Ovary (tissue), 3 donors: ENCODE measurements at regions not wholly inside any gene's neighbourhood (a gene's known extent, or its start where the extent isn't known, plus 50 kb on each side); places are given as distances from the start of the nearest gene placed in this dataset.

Experiments used
- CTCF ChIP-seq, 3 donors: fragments of 450-650 bp in 2 of 3; fragments of 200-600 bp in 1 of 3; IDR thresholded peaks; one replicate each; pipeline versions ENCODE4 v1.5.1 to v1.8.0; 2016 to 2022; ENCODE audit warnings: antibody characterized with exemption in 3 of 3, mild to moderate bottlenecking in 1 of 3
- EP300 ChIP-seq: sonication (generic); formaldehyde crosslinking; IDR thresholded peaks from one replicate; pipeline ENCODE4 v1.6.1; 2017; ENCODE audit warnings: antibody characterized with exemption
- donor health status: DM: no; HTN: no; CAD: no.

GRCh38 chr3:72641684-72642083 is 206.6 kb downstream of the SHQ1 start:
- TF ChIP-seq CTCF (IDR thresholded peaks at IDR 0.05) = no peak
- no peak for TF ChIP-seq EP300
